HepG2 (cell line): ENCODE measurements at regions not wholly inside any gene's neighbourhood (a gene's known extent, or its start where the extent isn't known, plus 50 kb on each side); places are given as distances from the start of the nearest gene placed in this dataset.

Experiments
- CEBPZ ChIP-seq: IDR thresholded peaks from 2 replicates; pipeline ENCODE4 v1.6.1; 2012; ENCODE audit warnings: low read length, improper control_type of control experiment
- ETV6 ChIP-seq: sonication (generic); formaldehyde crosslinking; conservative IDR thresholded peaks from 2 replicates; pipeline ENCODE4 v1.4.0; 2020; ENCODE audit warnings: missing genetic modification reagents
- EZH2 ChIP-seq: conservative IDR thresholded peaks from 2 replicates; pipeline ENCODE4 v1.6.1; 2012; ENCODE audit warnings: mild to moderate bottlenecking, low read depth, low read length, moderate library complexity
- MAX ChIP-seq: IDR thresholded peaks from 2 replicates; pipeline ENCODE4 v1.6.1; 2012; ENCODE audit warnings: inconsistent platforms
- RAD21 ChIP-seq: fragments of 450-650 bp; formaldehyde crosslinking; IDR thresholded peaks from 2 replicates; pipeline ENCODE4 v1.5.0; 2020; ENCODE audit warnings: mild to moderate bottlenecking
- ZBTB3 ChIP-seq: sonication (generic); formaldehyde crosslinking; IDR thresholded peaks from 2 replicates; pipeline ENCODE4 v1.4.0; 2020; ENCODE audit warnings: low read depth, mild to moderate bottlenecking, moderate library complexity, missing genetic modification reagents, borderline replicate concordance
- ZFP36L2 ChIP-seq: sonication (generic); formaldehyde crosslinking; IDR thresholded peaks from 2 replicates; pipeline ENCODE4 v1.4.0; 2020; ENCODE audit warnings: missing genetic modification reagents
- ZNF230 ChIP-seq: sonication (generic); formaldehyde crosslinking; IDR thresholded peaks from 2 replicates; pipeline ENCODE4 v1.4.0; 2020; ENCODE audit warnings: mild to moderate bottlenecking, missing genetic modification reagents
- ZNF513 ChIP-seq: sonication (generic); formaldehyde crosslinking; conservative IDR thresholded peaks from 2 replicates; pipeline ENCODE4 v1.5.0; 2020; ENCODE audit warnings: missing genetic modification reagents
- ZNF530 ChIP-seq: sonication (generic); formaldehyde crosslinking; IDR thresholded peaks from 2 replicates; pipeline ENCODE4 v1.5.0; 2020; ENCODE audit warnings: low read depth, mild to moderate bottlenecking, missing genetic modification reagents
- ZSCAN29 ChIP-seq: sonication (generic); formaldehyde crosslinking; conservative IDR thresholded peaks from 2 replicates; pipeline ENCODE4 v1.4.0; 2020; ENCODE audit warnings: mild to moderate bottlenecking, missing genetic modification reagents

- TF ChIP-seq ZFP36L2 (CRISPR knock-in tag) (no peak), ZNF530 (CRISPR knock-in tag) (no peak), CEBPZ (no peak), ETV6 (CRISPR knock-in tag) (no peak), MAX (no peak), ZNF230 (CRISPR knock-in tag) (no peak), RAD21 (CRISPR knock-in tag) (no peak), ZNF513 (CRISPR knock-in tag) (no peak), ZBTB3 (CRISPR knock-in tag) (no peak), ZSCAN29 (CRISPR knock-in tag) (no peak), EZH2 (no peak)
Observed at GRCh38 chr13:76091076-76091475, 454.9 kb downstream of the LMO7 start.
